ENCODE measurements at regions not wholly inside any gene's neighbourhood (a gene's known extent, or its start where the extent isn't known, plus 50 kb on each side); places are given as distances from the start of the nearest gene placed in this dataset.

DNA sequence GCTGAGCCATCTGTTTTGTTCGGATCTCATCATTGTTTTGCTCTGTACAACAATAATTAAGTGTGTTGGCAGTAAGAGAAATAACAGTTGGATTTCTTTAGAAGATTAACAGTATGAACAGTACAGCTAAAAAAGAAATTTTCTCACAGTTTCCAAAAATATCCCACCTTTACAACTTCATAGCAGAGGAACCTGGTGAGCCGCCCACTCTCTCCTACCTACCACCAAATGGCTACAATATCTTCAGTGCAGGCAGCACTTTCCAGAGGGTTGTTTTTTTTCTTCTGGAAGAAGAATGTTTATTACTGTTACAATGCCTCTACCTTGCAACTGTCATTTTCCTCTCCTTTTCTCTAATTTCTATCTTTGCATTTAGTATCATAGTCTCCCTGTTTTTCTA is 1577.5 kb upstream of the PRR20A start:
- TF ChIP-seq, protein P1, sequence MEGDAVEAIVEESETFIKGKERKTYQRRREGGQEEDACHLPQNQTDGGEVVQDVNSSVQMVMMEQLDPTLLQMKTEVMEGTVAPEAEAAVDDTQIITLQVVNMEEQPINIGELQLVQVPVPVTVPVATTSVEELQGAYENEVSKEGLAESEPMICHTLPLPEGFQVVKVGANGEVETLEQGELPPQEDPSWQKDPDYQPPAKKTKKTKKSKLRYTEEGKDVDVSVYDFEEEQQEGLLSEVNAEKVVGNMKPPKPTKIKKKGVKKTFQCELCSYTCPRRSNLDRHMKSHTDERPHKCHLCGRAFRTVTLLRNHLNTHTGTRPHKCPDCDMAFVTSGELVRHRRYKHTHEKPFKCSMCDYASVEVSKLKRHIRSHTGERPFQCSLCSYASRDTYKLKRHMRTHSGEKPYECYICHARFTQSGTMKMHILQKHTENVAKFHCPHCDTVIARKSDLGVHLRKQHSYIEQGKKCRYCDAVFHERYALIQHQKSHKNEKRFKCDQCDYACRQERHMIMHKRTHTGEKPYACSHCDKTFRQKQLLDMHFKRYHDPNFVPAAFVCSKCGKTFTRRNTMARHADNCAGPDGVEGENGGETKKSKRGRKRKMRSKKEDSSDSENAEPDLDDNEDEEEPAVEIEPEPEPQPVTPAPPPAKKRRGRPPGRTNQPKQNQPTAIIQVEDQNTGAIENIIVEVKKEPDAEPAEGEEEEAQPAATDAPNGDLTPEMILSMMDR (IDR thresholded peaks at IDR 0.05): no peak
- TF ChIP-seq POLR2A (IDR thresholded peaks at IDR 0.05) (no peak), EP300 (IDR thresholded peaks at IDR 0.05) (no peak)

Data from tibial nerve (tissue), 4 donors.